K562 (cell line): ENCODE measurements at regions not wholly inside any gene's neighbourhood (a gene's known extent, or its start where the extent isn't known, plus 50 kb on each side); places are given as distances from the start of the nearest gene placed in this dataset.
A peak's percentile ranks its signal among the peaks of the same experiment; 100 is the strongest.

Experiments
- BCOR ChIP-seq: fragments of 450-650 bp; IDR thresholded peaks from 2 replicates; pipeline ENCODE4 v1.6.1; 2016
- CREB1 ChIP-seq, 2 experiments: sonication (generic) in 1 of 2; formaldehyde crosslinking in 1 of 2; IDR thresholded peaks; 2 replicates each; pipeline versions ENCODE4 v1.6.1 to v1.8.0; 2012 to 2022; ENCODE audit warnings: inconsistent platforms in 1 of 2, mild to moderate bottlenecking in 1 of 2, missing genetic modification reagents in 1 of 2, moderate library complexity in 1 of 2
- EZH2 ChIP-seq: IDR thresholded peaks from 2 replicates; pipeline ENCODE4 v1.6.1; 2012; ENCODE audit warnings: low read depth, mild to moderate bottlenecking, inconsistent platforms, low read length, borderline replicate concordance
- FOXK1 ChIP-seq: sonication (generic); formaldehyde crosslinking; IDR thresholded peaks from 2 replicates; pipeline ENCODE4 v1.8.0; 2022; ENCODE audit warnings: missing genetic modification reagents, mild to moderate bottlenecking, borderline replicate concordance
- HNRNPUL1 ChIP-seq: fragments of 200-400 bp; formaldehyde crosslinking; IDR thresholded peaks from 2 replicates; pipeline ENCODE4 v1.6.1; 2017; ENCODE audit warnings: low read length
- KLF10 ChIP-seq: fragments of 250-450 bp; sonication (Bioruptor Pico); IDR thresholded peaks from 2 replicates; pipeline ENCODE4 v1.6.1; 2021; ENCODE audit warnings: matching md5 sums
- MCM5 ChIP-seq: fragments of 450-650 bp; IDR thresholded peaks from 2 replicates; pipeline ENCODE4 v1.6.1; 2016; ENCODE audit warnings: low read depth
- MTA2 ChIP-seq: fragments of 450-650 bp; IDR thresholded peaks from 2 replicates; pipeline ENCODE4 v1.6.1; 2016; ENCODE audit warnings: low read depth
- NRF1 ChIP-seq, 2 experiments: fragments of 450-650 bp; IDR thresholded peaks in 1 of 2; conservative IDR thresholded peaks in 1 of 2; 2 replicates each; pipeline ENCODE4 v1.6.1; 2014; ENCODE audit warnings: mild to moderate bottlenecking in 2 of 2
- WHSC1 ChIP-seq: IDR thresholded peaks from one replicate; pipeline ENCODE4 v1.6.1; 2012; ENCODE audit warnings: low read length, control low read depth, inconsistent platforms
- YY1 ChIP-seq, 3 experiments: IDR thresholded peaks; 2 replicates each; pipeline ENCODE4 v1.6.1; 2011; ENCODE audit warnings: low read length in 2 of 3, mild to moderate bottlenecking in 2 of 3, moderate library complexity in 2 of 3, borderline replicate concordance in 1 of 3, control low read depth in 1 of 3, low read depth in 1 of 3; ENCODE audit not compliant: insufficient read depth in 3 of 3, insufficient replicate concordance in 2 of 3, control insufficient read depth in 1 of 3, insufficient read length in 1 of 3; ENCODE audit errors: extremely low read depth in 1 of 3
- ZBTB1 ChIP-seq: sonication (generic); formaldehyde crosslinking; IDR thresholded peaks from 2 replicates; pipeline ENCODE4 v1.8.1; 2023; ENCODE audit warnings: missing genetic modification reagents, low read depth, mild to moderate bottlenecking, borderline replicate concordance
- ZNF253 ChIP-seq: fragments of 250-450 bp; sonication (Bioruptor Pico); conservative IDR thresholded peaks from 2 replicates; pipeline ENCODE4 v1.6.1; 2021; ENCODE audit warnings: mild to moderate bottlenecking
- ZNF668 ChIP-seq: fragments of 250-450 bp; sonication (Bioruptor Pico); IDR thresholded peaks from 2 replicates; pipeline ENCODE4 v1.8.0; 2022; ENCODE audit warnings: mild to moderate bottlenecking, inconsistent platforms
- TF ChIP-seq, protein P1 (sequence below): fragments of 450-650 bp; IDR thresholded peaks from 2 replicates; pipeline ENCODE4 v1.6.1; 2016
- TF ChIP-seq, protein P2 (sequence below): sonication (generic); formaldehyde crosslinking; IDR thresholded peaks from 2 replicates; pipeline ENCODE4 v1.8.0; 2022; ENCODE audit warnings: mild to moderate bottlenecking, missing genetic modification reagents
- TF ChIP-seq, protein P3 (sequence below): sonication (generic); formaldehyde crosslinking; IDR thresholded peaks from 2 replicates; pipeline ENCODE4 v1.5.0; 2020; ENCODE audit warnings: missing genetic modification reagents
- TF ChIP-seq, protein P4 (sequence below): sonication (generic); formaldehyde crosslinking; IDR thresholded peaks from 2 replicates; pipeline ENCODE4 v1.8.0; 2022; ENCODE audit warnings: mild to moderate bottlenecking, low read depth, missing genetic modification reagents
- TF ChIP-seq, protein P5 (sequence below), 3 experiments: fragments of 200-800 bp in 1 of 3; fragments of 250-450 bp in 1 of 3; fragments of 450-650 bp in 1 of 3; sonication (Bioruptor Pico) in 1 of 3; sonication (Bioruptor generic) in 1 of 3; formaldehyde crosslinking in 1 of 3; IDR thresholded peaks; 2 replicates each; pipeline versions ENCODE4 v1.6.1 to v1.8.0; 2016 to 2022; ENCODE audit warnings: mild to moderate bottlenecking in 2 of 3, missing genetic modification characterization in 2 of 3, missing compliant biosample characterization in 1 of 3, moderate library complexity in 1 of 3

DNA sequence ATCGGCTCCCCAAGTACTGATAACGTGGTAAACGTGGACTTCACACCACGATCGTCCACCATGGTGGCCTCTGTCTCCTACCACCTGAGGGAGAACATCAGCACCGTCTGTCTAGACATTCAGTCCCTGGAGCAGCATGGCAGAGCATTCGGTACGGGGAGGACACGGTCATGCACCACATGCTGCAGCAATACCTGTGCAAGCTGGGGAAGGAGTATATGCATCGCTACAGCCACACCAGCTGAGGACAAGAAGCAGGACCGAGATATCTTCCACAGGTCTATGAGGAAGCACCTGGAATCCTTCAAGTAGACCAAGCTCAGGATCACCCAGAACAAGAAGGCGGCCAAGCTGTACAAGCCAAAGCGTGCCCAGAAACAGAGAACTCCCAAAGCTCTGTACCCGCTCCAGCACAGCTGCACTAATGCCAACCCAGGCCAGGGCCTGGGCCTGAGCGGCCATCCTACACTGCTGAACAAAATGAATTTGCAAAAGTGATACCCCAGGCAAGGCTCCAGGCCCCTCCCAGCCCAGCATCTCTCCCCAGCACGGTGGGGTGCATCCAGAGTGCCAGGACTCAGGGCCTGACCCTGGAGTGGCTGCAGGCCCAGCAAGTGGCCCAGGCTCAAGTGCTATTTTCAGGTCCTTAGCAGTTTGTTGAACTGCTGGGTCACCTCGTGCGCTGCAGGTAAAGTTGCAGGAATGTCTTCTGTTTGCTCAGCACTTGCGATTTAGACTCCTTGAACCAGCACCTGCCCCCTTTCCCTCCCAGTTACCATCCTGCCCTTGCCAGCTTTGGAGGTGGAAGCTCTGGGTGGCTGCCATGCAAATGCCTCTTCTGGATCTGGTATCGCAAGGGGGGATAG lies 119.3 kb upstream of the SERPIND1 start (continued):
- TF ChIP-seq CREB1 (IDR thresholded peaks at IDR 0.05) = no peak
- TF ChIP-seq CREB1 (CRISPR knock-in tag; IDR thresholded peaks at IDR 0.05) = peak; percentile 46; the same call in 1 of the 2 replicates
- TF ChIP-seq NRF1 (conservative IDR thresholded peaks at IDR 0.05 in 1 of 2, IDR thresholded peaks at IDR 0.05 in 1 of 2) = no peak
- no peak for TF ChIP-seq FOXK1
- TF ChIP-seq, protein P1, sequence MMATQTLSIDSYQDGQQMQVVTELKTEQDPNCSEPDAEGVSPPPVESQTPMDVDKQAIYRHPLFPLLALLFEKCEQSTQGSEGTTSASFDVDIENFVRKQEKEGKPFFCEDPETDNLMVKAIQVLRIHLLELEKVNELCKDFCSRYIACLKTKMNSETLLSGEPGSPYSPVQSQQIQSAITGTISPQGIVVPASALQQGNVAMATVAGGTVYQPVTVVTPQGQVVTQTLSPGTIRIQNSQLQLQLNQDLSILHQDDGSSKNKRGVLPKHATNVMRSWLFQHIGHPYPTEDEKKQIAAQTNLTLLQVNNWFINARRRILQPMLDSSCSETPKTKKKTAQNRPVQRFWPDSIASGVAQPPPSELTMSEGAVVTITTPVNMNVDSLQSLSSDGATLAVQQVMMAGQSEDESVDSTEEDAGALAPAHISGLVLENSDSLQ = no peak
- no peak for TF ChIP-seq YY1 (IDR thresholded peaks at IDR 0.05; ENCODE audit: borderline replicate concordance in 1 of 3, control insufficient read depth in 1 of 3, extremely low read depth in 1 of 3, insufficient read depth in 3 of 3, insufficient read length in 1 of 3, insufficient replicate concordance in 2 of 3, low read depth in 1 of 3, low read length in 2 of 3)
- TF ChIP-seq, protein P2, sequence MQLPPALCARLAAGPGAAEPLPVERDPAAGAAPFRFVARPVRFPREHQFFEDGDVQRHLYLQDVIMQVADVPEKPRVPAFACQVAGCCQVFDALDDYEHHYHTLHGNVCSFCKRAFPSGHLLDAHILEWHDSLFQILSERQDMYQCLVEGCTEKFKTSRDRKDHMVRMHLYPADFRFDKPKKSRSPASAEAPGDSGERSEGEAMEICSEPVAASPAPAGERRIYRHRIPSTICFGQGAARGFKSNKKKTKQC (CRISPR knock-in tag) = no peak
- no peak for TF ChIP-seq MTA2
- TF ChIP-seq, protein P3, sequence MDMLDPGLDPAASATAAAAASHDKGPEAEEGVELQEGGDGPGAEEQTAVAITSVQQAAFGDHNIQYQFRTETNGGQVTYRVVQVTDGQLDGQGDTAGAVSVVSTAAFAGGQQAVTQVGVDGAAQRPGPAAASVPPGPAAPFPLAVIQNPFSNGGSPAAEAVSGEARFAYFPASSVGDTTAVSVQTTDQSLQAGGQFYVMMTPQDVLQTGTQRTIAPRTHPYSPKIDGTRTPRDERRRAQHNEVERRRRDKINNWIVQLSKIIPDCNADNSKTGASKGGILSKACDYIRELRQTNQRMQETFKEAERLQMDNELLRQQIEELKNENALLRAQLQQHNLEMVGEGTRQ (CRISPR knock-in tag) = no peak
- TF ChIP-seq BCOR = no peak
- TF ChIP-seq WHSC1 = no peak
- no peak for TF ChIP-seq ZNF668 (CRISPR knock-in tag)
- TF ChIP-seq ZBTB1 = peak; percentile 33; the same call in 1 of the 2 replicates
- TF ChIP-seq ZNF253 (CRISPR knock-in tag) = 0 out of 2 replicates have a peak, but pooled peaks have one; percentile 68
- TF ChIP-seq MCM5 = no peak
- TF ChIP-seq KLF10 (CRISPR knock-in tag) = no peak
- TF ChIP-seq, protein P4, sequence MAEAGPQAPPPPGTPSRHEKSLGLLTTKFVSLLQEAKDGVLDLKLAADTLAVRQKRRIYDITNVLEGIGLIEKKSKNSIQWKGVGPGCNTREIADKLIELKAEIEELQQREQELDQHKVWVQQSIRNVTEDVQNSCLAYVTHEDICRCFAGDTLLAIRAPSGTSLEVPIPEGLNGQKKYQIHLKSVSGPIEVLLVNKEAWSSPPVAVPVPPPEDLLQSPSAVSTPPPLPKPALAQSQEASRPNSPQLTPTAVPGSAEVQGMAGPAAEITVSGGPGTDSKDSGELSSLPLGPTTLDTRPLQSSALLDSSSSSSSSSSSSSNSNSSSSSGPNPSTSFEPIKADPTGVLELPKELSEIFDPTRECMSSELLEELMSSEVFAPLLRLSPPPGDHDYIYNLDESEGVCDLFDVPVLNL (CRISPR knock-in tag) = no peak
- TF ChIP-seq, protein P5, sequence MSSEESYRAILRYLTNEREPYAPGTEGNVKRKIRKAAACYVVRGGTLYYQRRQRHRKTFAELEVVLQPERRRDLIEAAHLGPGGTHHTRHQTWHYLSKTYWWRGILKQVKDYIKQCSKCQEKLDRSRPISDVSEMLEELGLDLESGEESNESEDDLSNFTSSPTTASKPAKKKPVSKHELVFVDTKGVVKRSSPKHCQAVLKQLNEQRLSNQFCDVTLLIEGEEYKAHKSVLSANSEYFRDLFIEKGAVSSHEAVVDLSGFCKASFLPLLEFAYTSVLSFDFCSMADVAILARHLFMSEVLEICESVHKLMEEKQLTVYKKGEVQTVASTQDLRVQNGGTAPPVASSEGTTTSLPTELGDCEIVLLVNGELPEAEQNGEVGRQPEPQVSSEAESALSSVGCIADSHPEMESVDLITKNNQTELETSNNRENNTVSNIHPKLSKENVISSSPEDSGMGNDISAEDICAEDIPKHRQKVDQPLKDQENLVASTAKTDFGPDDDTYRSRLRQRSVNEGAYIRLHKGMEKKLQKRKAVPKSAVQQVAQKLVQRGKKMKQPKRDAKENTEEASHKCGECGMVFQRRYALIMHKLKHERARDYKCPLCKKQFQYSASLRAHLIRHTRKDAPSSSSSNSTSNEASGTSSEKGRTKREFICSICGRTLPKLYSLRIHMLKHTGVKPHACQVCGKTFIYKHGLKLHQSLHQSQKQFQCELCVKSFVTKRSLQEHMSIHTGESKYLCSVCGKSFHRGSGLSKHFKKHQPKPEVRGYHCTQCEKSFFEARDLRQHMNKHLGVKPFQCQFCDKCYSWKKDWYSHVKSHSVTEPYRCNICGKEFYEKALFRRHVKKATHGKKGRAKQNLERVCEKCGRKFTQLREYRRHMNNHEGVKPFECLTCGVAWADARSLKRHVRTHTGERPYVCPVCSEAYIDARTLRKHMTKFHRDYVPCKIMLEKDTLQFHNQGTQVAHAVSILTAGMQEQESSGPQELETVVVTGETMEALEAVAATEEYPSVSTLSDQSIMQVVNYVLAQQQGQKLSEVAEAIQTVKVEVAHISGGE (CRISPR knock-in tag; IDR thresholded peaks at IDR 0.05) = no peak
- no peak for TF ChIP-seq EZH2
- peak; percentile 80; the same call in 1 of the 2 replicates for TF ChIP-seq HNRNPUL1
